Calu3 (cell line): ENCODE measurements at regions not wholly inside any gene's neighbourhood (a gene's known extent, or its start where the extent isn't known, plus 50 kb on each side); places are given as distances from the start of the nearest gene placed in this dataset.

Source experiments
- BruUV-seq: library from RNA; stranded (reverse); fragments of 400-500 nt; replicated peaks from 2 replicates; lab custom pipeline; 2021; lab: Mats Ljungman, UMichigan
- CTCF ChIA-PET: fragments of 300-600 bp; sonication (Branson Sonifier 250); formaldehyde crosslinking; loops from one replicate; lab custom pipeline; 2022; ENCODE audit warnings: antibody characterized with exemption; lab: Charles Lee
- DNase-seq: peaks from one replicate; pipeline ENCODE4 v3.0.0; 2022
- H3K27ac Mint-ChIP-seq: one replicate; pipeline ENCODE4 v1.8.0; 2022; ENCODE audit warnings: mixed read lengths; ENCODE audit not compliant: unreplicated experiment
- H3K27me3 Mint-ChIP-seq: one replicate; pipeline ENCODE4 v1.8.0; 2022; ENCODE audit warnings: mixed read lengths; ENCODE audit not compliant: unreplicated experiment
- H3K36me3 Mint-ChIP-seq: one replicate; pipeline ENCODE4 v1.8.0; 2022; ENCODE audit warnings: mild to moderate bottlenecking, moderate library complexity, mixed read lengths; ENCODE audit not compliant: insufficient read depth, unreplicated experiment
- H3K4me1 Mint-ChIP-seq: one replicate; pipeline ENCODE4 v1.8.0; 2022; ENCODE audit warnings: mild to moderate bottlenecking, low read depth, mixed read lengths; ENCODE audit not compliant: unreplicated experiment
- H3K4me3 Mint-ChIP-seq: one replicate; pipeline ENCODE4 v1.8.0; 2022; ENCODE audit warnings: mild to moderate bottlenecking, low read depth, moderate library complexity, mixed read lengths; ENCODE audit not compliant: unreplicated experiment
- H3K9me3 Mint-ChIP-seq: one replicate; pipeline ENCODE4 v1.8.0; 2022; ENCODE audit warnings: low read depth, mixed read lengths; ENCODE audit not compliant: unreplicated experiment
- CTCF ChIP-seq: fragments of 200-600 bp; IDR thresholded peaks from one replicate; pipeline ENCODE4 v1.8.0; 2022; ENCODE audit warnings: antibody characterized with exemption; ENCODE audit not compliant: unreplicated experiment
- intact Hi-C: fragments of 100-400 bp; cut with micrococcal nuclease; formaldehyde crosslinking; loops from one replicate; pipeline ENCODE4 v1.10.0; 2022; ENCODE audit not compliant: unreplicated experiment

- peaks cover 6% of the 10 kb centered on the region for H3K4me1 Mint-ChIP-seq
- peaks cover 2% of the 10 kb centered on the region for H3K9me3 Mint-ChIP-seq
- no peak overlapping the region for H3K4me3 Mint-ChIP-seq
- intact Hi-C loops: no loop called here
- H3K27me3 Mint-ChIP-seq: no peaks in the 10 kb centered on the region
- TF ChIP-seq CTCF: no peak
- no peak for DNase-seq
- no peaks in the 10 kb centered on the region for H3K36me3 Mint-ChIP-seq
- CTCF ChIA-PET: no interaction called here
- H3K27ac Mint-ChIP-seq: no peak overlapping the region
- BruUV-seq: no TSS peak
Measured at GRCh38 chr13:44870456-44870929, 118.8 kb downstream of the NUFIP1 start.

- no peak for DNase-seq
- H3K36me3 Mint-ChIP-seq: no peaks in the 10 kb centered on the region
- H3K4me1 Mint-ChIP-seq: peaks cover 6% of the 10 kb centered on the region
- H3K4me3 Mint-ChIP-seq: no peak overlapping the region
- intact Hi-C loops: no loop called here
- H3K9me3 Mint-ChIP-seq: peaks cover 2% of the 10 kb centered on the region
- H3K27me3 Mint-ChIP-seq: no peaks in the 10 kb centered on the region
- TF ChIP-seq CTCF: no peak
- no peak overlapping the region for H3K27ac Mint-ChIP-seq
- CTCF ChIA-PET: no interaction called here
- no TSS peak for BruUV-seq
Measured at GRCh38 chr13:44869167-44869566, 120.1 kb downstream of the NUFIP1 start.

GRCh38 chr13:44868397-44868796, 120.9 kb downstream of the NUFIP1 start:
- no peak for DNase-seq
- Mint-ChIP-seq H3K9me3 (peaks cover 2% of the 10 kb centered on the region), H3K36me3 (no peaks in the 10 kb centered on the region), H3K4me1 (peaks cover 6% of the 10 kb centered on the region), H3K27me3 (no peaks in the 10 kb centered on the region), H3K4me3 (no peak overlapping the region), H3K27ac (no peak overlapping the region)
- BruUV-seq: no TSS peak
- CTCF ChIA-PET: no interaction called here
- TF ChIP-seq CTCF: no peak
- intact Hi-C loops: no loop called here

- BruUV-seq: no TSS peak
- H3K9me3 Mint-ChIP-seq: peaks cover 2% of the 10 kb centered on the region
- intact Hi-C loops: no loop called here
- H3K27ac Mint-ChIP-seq: no peak overlapping the region
- no peaks in the 10 kb centered on the region for H3K27me3 Mint-ChIP-seq
- no peak overlapping the region for H3K4me3 Mint-ChIP-seq
- CTCF ChIA-PET: no interaction called here
- H3K36me3 Mint-ChIP-seq: no peaks in the 10 kb centered on the region
- peaks cover 6% of the 10 kb centered on the region for H3K4me1 Mint-ChIP-seq
- DNase-seq: no peak
- TF ChIP-seq CTCF: no peak
Measured at GRCh38 chr13:44867825-44868224, 121.4 kb downstream of the NUFIP1 start.
